Stimulated activated effector memory CD8-positive, alpha-beta T cell treated with anti-CD3 and anti-CD28 coated beads, Interleukin-12 subunit alpha, Interleukin-12 subunit beta, amount 100 ng/mL, for 72 hours (primary cell): ENCODE measurements at regions not wholly inside any gene's neighbourhood (a gene's known extent, or its start where the extent isn't known, plus 50 kb on each side); places are given as distances from the start of the nearest gene placed in this dataset.
A peak's percentile ranks its signal among the peaks of the same experiment; 100 is the strongest.

Experiments
- ATAC-seq: fragments of 150-1000 bp; cut with Tn5 transposase; 2 replicates; pipeline ENCODE4 v1.10.0; 2021
- DNase-seq, 2 donors: peaks; one replicate each; pipeline ENCODE4 v3.0.0; 2021 to 2022; ENCODE audit warnings: low spot score in 2 of 2
- H3K27ac Mint-ChIP-seq: one replicate; pipeline ENCODE4 v1.8.0; 2022; ENCODE audit warnings: mild to moderate bottlenecking, mixed read lengths
- H3K36me3 Mint-ChIP-seq: one replicate; pipeline ENCODE4 v1.8.0; 2022; ENCODE audit warnings: mild to moderate bottlenecking, mixed read lengths
- H3K4me1 Mint-ChIP-seq: one replicate; pipeline ENCODE4 v1.8.0; 2022; ENCODE audit warnings: mixed read lengths
- H3K4me3 Mint-ChIP-seq: one replicate; pipeline ENCODE4 v1.8.0; 2022; ENCODE audit warnings: mild to moderate bottlenecking, mixed read lengths
- H3K9me3 Mint-ChIP-seq: one replicate; pipeline ENCODE4 v1.8.0; 2022; ENCODE audit warnings: mixed read lengths

DNA sequence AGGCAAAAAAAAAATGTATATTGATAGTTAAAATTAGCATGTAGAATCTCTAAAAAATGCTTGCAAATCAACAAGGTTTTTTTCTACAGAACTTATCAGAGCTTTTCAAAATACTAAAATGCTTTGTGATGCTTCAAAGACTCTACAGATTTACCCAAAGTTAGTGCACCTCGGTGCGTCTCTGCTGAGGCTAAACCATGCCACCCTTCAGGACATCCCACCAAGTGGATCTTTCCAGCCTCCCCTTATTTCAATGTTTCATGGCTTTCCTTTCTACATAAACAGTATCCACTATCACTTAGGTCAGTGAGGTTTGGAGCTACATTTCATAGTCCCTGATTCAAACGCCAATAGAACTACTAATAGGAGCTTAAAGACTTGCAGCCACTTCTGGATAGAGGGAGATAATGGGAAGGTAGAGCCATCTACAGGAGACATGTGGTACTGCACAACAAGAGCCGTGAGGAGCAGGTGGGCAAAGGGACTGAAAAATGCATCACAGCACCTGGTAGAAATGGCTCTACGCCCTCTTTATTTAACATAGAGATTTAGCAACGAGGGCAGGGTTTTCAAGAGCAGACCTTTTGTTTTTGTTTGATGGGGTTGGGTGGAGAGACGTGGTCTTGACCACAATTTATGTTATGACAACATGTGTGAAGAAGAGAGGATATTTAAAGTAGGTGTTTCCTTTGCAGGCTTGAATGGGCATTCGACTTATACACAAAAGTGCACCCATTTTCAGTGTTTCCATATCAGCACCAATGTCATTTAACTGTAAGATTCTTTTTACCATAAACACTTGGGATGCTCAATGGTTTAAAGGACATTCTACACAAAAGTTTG is 56.1 kb upstream of the SLC35G4 start:
- H3K4me3 Mint-ChIP-seq: no peak overlapping the region
- H3K27ac Mint-ChIP-seq: no peak overlapping the region
- no peaks in the 10 kb centered on the region for H3K4me1 Mint-ChIP-seq
- H3K36me3 Mint-ChIP-seq: no peaks in the 10 kb centered on the region
- ATAC-seq (peak; percentile 55), DNase-seq (peak; percentile 12 to 60)
- H3K9me3 Mint-ChIP-seq: no peaks in the 10 kb centered on the region

DNA sequence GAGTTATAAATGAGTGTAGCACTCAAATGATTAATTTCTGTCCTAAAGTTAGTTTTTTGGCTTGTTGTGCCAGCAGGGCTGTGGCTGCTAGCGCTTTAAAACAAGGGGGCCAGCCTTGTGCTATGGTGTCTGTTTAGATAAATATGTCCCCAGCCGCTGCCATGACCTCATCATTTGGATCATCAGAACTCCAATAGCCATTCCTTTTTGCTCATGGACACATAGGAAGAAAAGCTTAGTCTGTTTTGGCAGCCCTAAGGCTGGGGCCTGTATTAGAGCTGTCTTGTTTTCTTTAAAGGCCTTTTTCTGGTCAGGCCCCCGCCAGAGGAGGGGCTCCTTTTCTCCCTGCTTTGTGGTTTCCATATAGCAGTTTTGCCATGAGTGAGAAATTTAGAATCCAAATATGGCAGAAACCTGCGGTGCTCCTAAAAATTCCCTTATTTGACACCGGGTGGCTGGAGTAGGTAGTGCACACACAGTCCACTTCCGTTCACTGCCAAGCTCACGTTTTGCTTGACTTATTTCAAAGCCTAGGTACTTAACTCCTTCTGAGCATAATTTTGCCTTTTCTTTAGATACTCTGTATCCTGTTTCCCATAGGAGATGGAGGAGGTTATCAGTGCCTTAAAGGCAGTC is 60.4 kb upstream of the SLC35G4 start:
- no peak for ATAC-seq

DNA sequence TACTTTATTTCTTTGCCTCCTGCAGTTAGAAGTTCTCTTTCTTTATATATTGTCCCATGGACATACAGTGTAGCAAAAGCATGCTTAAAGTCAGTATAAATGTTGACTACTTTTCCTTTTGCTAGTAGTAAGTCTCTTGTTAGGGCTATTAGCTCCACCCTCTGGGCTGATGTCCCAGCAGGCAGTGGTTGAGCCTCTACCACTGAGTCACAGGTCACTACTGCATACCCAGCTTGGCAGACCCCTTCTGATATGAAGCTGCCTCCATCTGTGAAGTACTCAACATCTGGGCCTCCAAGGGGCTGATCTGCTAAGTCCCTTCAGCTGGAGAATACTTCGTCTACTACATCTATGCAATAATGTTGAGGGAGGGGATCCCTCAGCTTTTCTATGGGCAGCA is 61.0 kb upstream of the SLC35G4 start:
- Mint-ChIP-seq H3K4me3 (no peak overlapping the region), H3K4me1 (no peaks in the 10 kb centered on the region), H3K36me3 (no peaks in the 10 kb centered on the region), H3K9me3 (peaks cover 8% of the 10 kb centered on the region), H3K27ac (no peak overlapping the region)
- DNase-seq (no peak), ATAC-seq (no peak)

More for the DNA sequence above, 60.4 kb upstream of the SLC35G4 start:
- no peak overlapping the region for H3K27ac Mint-ChIP-seq
- no peak for DNase-seq
- H3K36me3 Mint-ChIP-seq: no peaks in the 10 kb centered on the region
- H3K4me1 Mint-ChIP-seq: no peaks in the 10 kb centered on the region
- H3K9me3 Mint-ChIP-seq: peaks cover 3% of the 10 kb centered on the region
- no peak overlapping the region for H3K4me3 Mint-ChIP-seq

DNA sequence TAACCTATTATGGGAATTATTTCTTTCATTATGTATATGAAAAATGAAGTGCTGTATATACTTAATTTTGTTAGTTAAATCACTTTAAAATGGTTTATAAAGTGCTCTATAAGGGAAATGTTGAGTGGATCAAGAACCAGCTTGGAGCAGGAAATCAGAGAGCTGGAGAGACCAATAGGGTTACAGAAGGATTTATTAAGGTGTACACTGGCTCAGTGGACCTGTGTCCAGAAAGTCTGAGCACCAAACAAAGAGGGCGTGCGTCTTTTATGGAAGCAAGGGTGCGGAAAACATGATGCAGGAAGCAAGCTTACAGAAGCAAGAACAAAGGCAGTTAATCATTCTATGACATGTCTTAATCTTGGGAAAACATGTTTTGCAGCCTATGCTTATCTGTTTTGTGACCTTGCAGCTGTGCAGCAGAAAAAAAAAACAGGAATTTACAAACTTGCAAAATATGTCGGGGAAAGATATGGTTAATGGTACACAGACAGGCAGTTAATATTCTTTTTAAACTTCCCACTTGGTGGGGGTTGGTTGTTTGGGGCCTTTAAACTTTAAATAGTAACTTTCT is 65.2 kb upstream of the SLC35G4 start:
- Mint-ChIP-seq H3K36me3 (no peaks in the 10 kb centered on the region), H3K4me3 (no peak overlapping the region), H3K27ac (no peak overlapping the region), H3K9me3 (peaks cover 8% of the 10 kb centered on the region), H3K4me1 (no peaks in the 10 kb centered on the region)
- ATAC-seq (no peak), DNase-seq (no peak)

DNA sequence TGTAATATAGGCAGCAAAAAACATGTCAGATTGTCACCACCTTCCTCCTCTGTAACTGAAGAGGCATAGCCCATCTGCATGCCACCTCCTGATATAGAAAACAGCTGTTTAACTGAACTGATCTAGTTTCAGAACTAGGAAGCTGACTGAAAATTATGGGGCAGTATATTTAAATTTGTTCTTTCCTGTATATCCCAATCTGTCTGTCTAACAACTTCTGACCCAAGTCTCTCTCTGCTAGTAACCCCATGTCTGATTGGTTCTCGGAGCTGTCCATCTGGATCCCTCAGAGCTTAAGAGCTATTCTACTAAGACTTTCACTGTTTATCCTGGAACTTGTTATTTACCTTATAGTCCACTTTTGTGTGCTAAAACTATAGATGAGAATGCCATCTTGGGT is 68.2 kb upstream of the SLC35G4 start:
- Mint-ChIP-seq H3K36me3 (no peaks in the 10 kb centered on the region), H3K4me3 (no peak overlapping the region), H3K4me1 (no peaks in the 10 kb centered on the region), H3K27ac (no peak overlapping the region), H3K9me3 (peaks cover 8% of the 10 kb centered on the region)
- DNase-seq: no peak
- ATAC-seq: no peak

DNA sequence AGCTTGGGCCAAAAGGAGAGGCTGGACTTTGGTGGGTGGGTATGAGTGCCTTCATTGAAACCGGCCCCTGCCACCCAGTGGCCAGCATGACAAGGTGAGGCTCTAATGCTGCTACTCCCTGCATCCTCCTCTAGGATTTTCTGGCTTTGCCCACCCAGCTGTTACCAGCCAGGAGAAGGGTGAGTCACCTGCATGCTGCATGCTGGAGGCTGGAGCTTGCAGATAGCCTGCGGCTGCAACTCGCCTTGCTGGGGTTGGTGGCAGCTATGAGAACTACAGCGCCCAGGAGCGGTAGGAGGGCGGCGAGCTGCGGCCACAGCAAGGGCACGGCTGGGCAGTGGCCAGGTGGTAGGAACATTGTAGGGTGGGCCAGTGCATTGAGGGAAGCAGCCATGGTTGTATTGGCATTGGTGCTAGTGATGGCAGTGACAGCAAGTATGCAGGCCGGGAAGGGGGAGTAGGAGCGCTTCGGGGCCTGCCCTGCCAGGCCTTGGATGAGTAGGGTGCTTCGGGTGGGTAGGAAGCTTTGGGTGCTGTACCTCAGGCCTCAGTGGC is 75.4 kb upstream of the SLC35G4 start:
- Mint-ChIP-seq H3K4me1 (no peaks in the 10 kb centered on the region), H3K36me3 (no peaks in the 10 kb centered on the region)

DNA sequence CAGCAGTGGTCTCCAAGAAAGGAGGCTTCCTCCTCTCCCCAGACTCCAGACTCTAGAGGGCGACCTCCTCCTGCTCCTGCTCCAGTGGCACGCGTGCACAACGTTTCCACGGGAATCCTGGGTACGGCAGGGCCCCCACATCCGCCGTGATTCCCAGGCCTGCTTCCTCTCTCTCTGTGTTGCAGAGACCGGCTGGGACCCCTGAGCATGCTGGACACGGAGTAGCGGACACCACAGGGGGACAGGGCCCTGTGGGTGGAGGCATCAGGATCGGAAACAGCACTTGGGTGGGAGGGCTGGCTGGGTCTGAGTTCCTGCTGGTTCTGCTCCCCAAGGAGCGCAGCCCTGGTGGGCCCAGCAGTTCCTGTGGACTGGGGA is 75.9 kb upstream of the SLC35G4 start:
- no peak for ATAC-seq
- no peaks in the 10 kb centered on the region for H3K36me3 Mint-ChIP-seq
- DNase-seq: no peak
- H3K9me3 Mint-ChIP-seq: peaks cover 3% of the 10 kb centered on the region
- no peak overlapping the region for H3K27ac Mint-ChIP-seq
- H3K4me1 Mint-ChIP-seq: no peaks in the 10 kb centered on the region
- H3K4me3 Mint-ChIP-seq: no peak overlapping the region

More for the DNA sequence above, 75.4 kb upstream of the SLC35G4 start:
- H3K27ac Mint-ChIP-seq: no peak overlapping the region
- ATAC-seq (peak; percentile 8), DNase-seq (no peak)
- peaks cover 3% of the 10 kb centered on the region for H3K9me3 Mint-ChIP-seq
- H3K4me3 Mint-ChIP-seq: no peak overlapping the region

DNA sequence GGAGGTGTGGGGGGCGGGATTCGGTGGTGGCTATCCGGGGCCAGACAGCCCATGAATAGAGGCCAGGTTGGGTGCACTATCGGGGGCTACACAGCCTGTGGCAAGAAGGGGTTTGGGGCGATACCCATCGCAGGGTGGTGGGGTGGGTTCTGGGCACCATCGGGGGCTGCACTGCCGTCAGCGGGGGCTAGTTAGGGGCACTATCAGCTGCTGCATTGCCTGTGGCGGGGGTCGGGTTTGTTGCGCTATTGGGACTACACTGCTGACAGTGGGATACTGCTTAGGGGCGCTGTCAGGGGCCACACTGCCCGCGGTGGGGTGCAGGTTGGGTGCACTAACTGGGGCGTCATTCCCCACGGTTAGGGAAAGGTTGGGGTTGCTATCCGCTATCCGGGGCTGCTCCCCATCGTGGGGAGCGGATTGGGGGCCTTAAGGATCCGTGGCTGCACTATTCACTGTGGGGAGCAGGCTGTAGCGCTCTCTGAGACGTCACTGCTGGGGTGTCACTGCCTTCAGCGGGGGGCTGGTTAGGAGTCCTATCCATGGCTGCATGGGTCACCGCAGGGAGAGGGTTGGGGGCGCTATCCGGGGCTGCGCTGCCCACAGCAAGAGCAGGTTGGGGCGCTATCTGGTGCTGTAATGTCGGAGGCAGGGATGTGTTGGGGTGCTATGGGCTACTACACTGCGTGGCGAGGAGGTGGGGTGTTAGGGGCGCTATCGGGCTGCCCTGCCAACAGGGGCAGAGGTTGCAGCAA is 76.5 kb upstream of the SLC35G4 start:
- H3K36me3 Mint-ChIP-seq: no peaks in the 10 kb centered on the region
- DNase-seq: no peak
- H3K4me3 Mint-ChIP-seq: no peak overlapping the region
- no peaks in the 10 kb centered on the region for H3K4me1 Mint-ChIP-seq
- no peak for ATAC-seq
- peaks cover 3% of the 10 kb centered on the region for H3K9me3 Mint-ChIP-seq
- no peak overlapping the region for H3K27ac Mint-ChIP-seq

DNA sequence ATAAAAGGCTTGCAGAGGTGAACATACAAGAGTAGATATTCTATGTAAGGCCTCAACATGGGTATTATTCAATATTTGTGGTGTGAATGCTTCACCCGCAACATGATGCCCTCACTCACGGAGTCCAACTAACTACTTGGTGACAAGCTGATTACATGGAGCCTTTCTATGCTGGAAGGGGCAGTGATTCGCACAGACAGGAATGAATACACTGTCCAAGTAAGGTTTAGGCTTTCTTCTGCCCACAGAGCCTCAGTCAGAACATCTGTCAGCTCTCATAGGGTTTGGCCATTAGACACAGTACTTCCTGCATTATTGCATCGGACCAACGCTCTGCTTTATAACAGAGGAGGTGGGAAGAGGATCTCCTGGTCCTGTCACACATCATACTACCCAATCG is 80.3 kb upstream of the SLC35G4 start:
- DNase-seq: no peak
- Mint-ChIP-seq H3K27ac (no peak overlapping the region), H3K9me3 (peaks cover 3% of the 10 kb centered on the region), H3K36me3 (no peaks in the 10 kb centered on the region), H3K4me3 (no peak overlapping the region), H3K4me1 (no peaks in the 10 kb centered on the region)
- no peak for ATAC-seq

DNA sequence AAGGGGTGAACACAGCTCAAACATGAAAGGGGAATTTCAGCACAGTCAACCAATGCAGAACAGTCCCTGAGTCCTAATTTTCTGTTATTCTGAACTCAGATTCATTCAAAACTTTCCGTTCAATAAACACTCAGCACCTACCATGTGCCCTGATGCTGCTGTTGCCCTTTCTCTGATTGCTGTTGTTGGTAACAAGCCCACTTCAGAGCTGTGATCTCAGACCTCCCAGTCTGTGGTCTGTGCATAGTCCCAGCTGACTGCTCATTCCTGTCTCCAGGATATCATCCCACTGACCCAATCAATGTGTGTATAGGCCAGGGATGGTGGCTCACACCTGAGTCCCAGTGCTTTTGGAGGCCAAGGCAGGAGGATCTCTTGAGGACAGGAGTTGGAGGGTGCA is 82.7 kb upstream of the SLC35G4 start:
- no peaks in the 10 kb centered on the region for H3K4me1 Mint-ChIP-seq
- H3K36me3 Mint-ChIP-seq: no peaks in the 10 kb centered on the region
- no peak for DNase-seq
- no peak overlapping the region for H3K27ac Mint-ChIP-seq
- no peak for ATAC-seq
- H3K9me3 Mint-ChIP-seq: no peaks in the 10 kb centered on the region
- no peak overlapping the region for H3K4me3 Mint-ChIP-seq

DNA sequence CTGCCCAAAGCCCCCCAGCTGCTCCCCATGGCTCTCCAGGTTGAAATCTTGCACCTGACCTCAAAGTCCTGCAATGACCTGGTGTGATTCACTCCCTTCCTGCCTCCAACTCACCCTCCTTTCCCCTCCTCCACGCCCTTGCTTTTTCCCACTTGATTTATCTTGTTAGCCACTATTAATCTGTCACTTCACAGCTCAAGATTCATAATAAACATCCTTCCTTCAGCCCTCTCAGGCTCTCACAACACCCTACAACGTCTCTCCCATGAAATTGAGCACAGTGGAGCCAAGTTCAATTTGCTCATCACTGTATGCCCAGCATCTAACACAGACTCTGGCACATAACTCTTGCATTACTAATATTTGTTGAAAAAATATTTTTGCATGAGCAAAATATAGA is 85.6 kb upstream of the SLC35G4 start:
- no peak overlapping the region for H3K4me3 Mint-ChIP-seq
- ATAC-seq (no peak), DNase-seq (no peak)
- H3K36me3 Mint-ChIP-seq: no peaks in the 10 kb centered on the region
- no peaks in the 10 kb centered on the region for H3K9me3 Mint-ChIP-seq
- H3K4me1 Mint-ChIP-seq: no peaks in the 10 kb centered on the region
- H3K27ac Mint-ChIP-seq: no peak overlapping the region

DNA sequence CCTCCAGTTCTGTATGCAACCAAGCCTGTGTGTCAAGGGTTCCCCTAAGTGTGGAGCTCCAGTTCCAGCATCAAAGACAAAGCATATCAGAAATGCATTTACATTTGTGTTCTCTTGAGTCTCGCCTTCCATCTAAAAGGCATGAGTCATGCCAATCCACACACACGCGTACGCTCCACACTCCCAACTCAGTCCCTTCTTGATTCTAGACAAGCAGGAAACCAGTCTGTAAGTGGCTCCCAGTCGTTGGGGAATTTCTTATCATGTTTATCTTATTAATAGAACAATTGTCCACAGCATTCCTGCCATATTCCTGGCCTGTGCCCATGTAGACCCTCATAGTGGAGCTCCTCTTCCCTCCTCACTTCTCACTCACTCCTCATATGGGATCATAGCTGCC is 86.4 kb upstream of the SLC35G4 start:
- Mint-ChIP-seq H3K27ac (no peak overlapping the region), H3K36me3 (no peaks in the 10 kb centered on the region), H3K4me1 (no peaks in the 10 kb centered on the region), H3K4me3 (no peak overlapping the region), H3K9me3 (no peaks in the 10 kb centered on the region)
- DNase-seq (no peak), ATAC-seq (no peak)

DNA sequence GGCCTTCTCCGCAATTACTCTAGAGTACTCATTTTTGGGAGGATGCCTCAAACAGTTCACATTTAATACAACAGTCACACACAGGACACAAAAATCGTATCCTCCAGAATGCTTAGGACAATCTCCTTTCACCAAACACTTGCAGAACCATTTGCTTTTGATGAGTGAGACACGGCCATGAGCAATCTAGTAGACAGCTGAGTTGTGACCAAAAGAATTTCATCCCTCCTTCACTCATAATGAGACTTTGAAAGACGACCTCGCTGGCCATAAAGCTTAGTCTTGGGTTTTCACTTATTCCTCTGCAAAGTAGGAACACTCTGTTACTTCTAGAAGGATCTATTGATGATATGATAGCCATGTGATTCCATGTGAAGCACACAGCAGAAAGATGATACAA is 87.5 kb upstream of the SLC35G4 start:
- Mint-ChIP-seq H3K4me1 (no peaks in the 10 kb centered on the region), H3K27ac (no peak overlapping the region), H3K36me3 (no peaks in the 10 kb centered on the region), H3K4me3 (no peak overlapping the region), H3K9me3 (no peaks in the 10 kb centered on the region)
- no peak for DNase-seq
- no peak for ATAC-seq

DNA sequence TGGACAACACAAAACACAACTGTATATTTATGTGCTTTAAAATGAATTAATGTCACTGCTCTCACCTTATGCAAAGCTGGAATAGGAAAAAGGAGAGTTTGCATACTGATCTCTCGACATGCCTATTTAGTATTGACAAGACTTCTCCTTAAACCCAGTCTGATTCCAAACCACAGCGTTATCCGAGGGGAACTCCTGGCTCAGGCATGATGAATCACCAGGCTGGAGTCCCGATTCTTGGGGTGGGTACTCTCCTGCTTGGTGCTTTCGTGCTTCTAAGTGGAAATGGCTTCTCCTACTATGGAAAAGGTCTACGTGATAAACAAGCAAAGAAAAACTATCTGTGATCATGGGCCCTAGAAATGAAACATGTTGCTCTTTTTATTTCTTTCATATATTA is 88.9 kb upstream of the SLC35G4 start:
- Mint-ChIP-seq H3K9me3 (no peaks in the 10 kb centered on the region), H3K36me3 (no peaks in the 10 kb centered on the region), H3K27ac (no peak overlapping the region), H3K4me1 (no peaks in the 10 kb centered on the region), H3K4me3 (no peak overlapping the region)
- ATAC-seq (no peak), DNase-seq (no peak)
